Astrocyte (in vitro differentiated cells and primary cell): ENCODE measurements at regions not wholly inside any gene's neighbourhood (a gene's known extent, or its start where the extent isn't known, plus 50 kb on each side); places are given as distances from the start of the nearest gene placed in this dataset.

Experiments
- DNase-seq: peaks from one replicate; pipeline ENCODE4 v3.0.0-alpha.2; 2010; ENCODE audit warnings: low read depth
- FAIRE-seq: peaks from 2 replicates; lab custom pipeline; 2011; peaks lifted over from hg19 to GRCh38; lab: Jason Lieb, UNC
- H2AFZ ChIP-seq: 2 replicates; pipeline ENCODE4 v1.6.0; 2012; ENCODE audit warnings: low read depth, low read length, inconsistent platforms
- H3K27ac ChIP-seq: 2 replicates; pipeline ENCODE4 v1.5.1; 2011; ENCODE audit warnings: low read depth, low read length, inconsistent platforms
- H3K27me3 ChIP-seq: 2 replicates; pipeline ENCODE4 v1.6.0; 2011; ENCODE audit warnings: low read length, inconsistent platforms; ENCODE audit not compliant: insufficient read depth
- H3K36me3 ChIP-seq: 2 replicates; pipeline ENCODE4 v1.5.1; 2011; ENCODE audit warnings: low read length, inconsistent platforms; ENCODE audit not compliant: insufficient read depth
- H3K4me1 ChIP-seq: 2 replicates; pipeline ENCODE4 v1.5.1; 2011; ENCODE audit warnings: low read length, inconsistent platforms; ENCODE audit not compliant: insufficient read depth
- H3K4me2 ChIP-seq: 2 replicates; pipeline ENCODE4 v1.6.0; 2012; ENCODE audit warnings: low read length, inconsistent platforms
- H3K4me3 ChIP-seq: 2 replicates; pipeline ENCODE4 v1.5.1; 2011; ENCODE audit warnings: low read depth, mild to moderate bottlenecking, low read length, inconsistent platforms; ENCODE audit not compliant: insufficient read depth
- H3K79me2 ChIP-seq: 2 replicates; pipeline ENCODE4 v1.6.0; 2012; ENCODE audit warnings: mild to moderate bottlenecking, low read length, inconsistent platforms; ENCODE audit not compliant: insufficient read depth
- H3K9ac ChIP-seq: 2 replicates; pipeline ENCODE4 v1.6.0; 2012; ENCODE audit warnings: mild to moderate bottlenecking, low read length, inconsistent platforms
- H3K9me3 ChIP-seq: 2 replicates; pipeline ENCODE4 v1.5.1; 2012; ENCODE audit warnings: low read depth, mild to moderate bottlenecking, low read length, inconsistent platforms; ENCODE audit not compliant: insufficient read depth
- H4K20me1 ChIP-seq: 2 replicates; pipeline ENCODE4 v1.6.0; 2012; ENCODE audit warnings: low read length, inconsistent platforms; ENCODE audit not compliant: insufficient read depth
- H3K27ac Mint-ChIP-seq: one replicate; pipeline ENCODE4 v1.8.0; 2021; ENCODE audit warnings: mild to moderate bottlenecking, mixed read lengths; ENCODE audit not compliant: unreplicated experiment
- H3K27me3 Mint-ChIP-seq: one replicate; pipeline ENCODE4 v1.8.0; 2021; ENCODE audit warnings: low read depth, mixed read lengths; ENCODE audit not compliant: unreplicated experiment
- H3K36me3 Mint-ChIP-seq: one replicate; pipeline ENCODE4 v1.8.0; 2021; ENCODE audit warnings: low read depth, mixed read lengths; ENCODE audit not compliant: unreplicated experiment
- H3K4me1 Mint-ChIP-seq: one replicate; pipeline ENCODE4 v1.8.0; 2021; ENCODE audit warnings: low read depth, mixed read lengths; ENCODE audit not compliant: unreplicated experiment
- H3K4me3 Mint-ChIP-seq: one replicate; pipeline ENCODE4 v1.8.0; 2021; ENCODE audit warnings: mild to moderate bottlenecking, moderate library complexity, mixed read lengths; ENCODE audit not compliant: unreplicated experiment
- H3K9me3 Mint-ChIP-seq: one replicate; pipeline ENCODE4 v1.8.0; 2021; ENCODE audit warnings: mild to moderate bottlenecking, mixed read lengths; ENCODE audit not compliant: unreplicated experiment
- CTCF ChIP-seq: IDR thresholded peaks from 2 replicates; pipeline ENCODE4 v1.5.1; 2011; ENCODE audit warnings: low read depth, mild to moderate bottlenecking, inconsistent platforms, low read length, moderate library complexity; ENCODE audit not compliant: insufficient read depth
- EZH2 ChIP-seq: IDR thresholded peaks from 2 replicates; pipeline ENCODE4 v1.6.1; 2012; ENCODE audit warnings: mild to moderate bottlenecking, low read length, inconsistent platforms; ENCODE audit not compliant: insufficient read depth

GRCh38 chr7:35889001-35889400 lies 88.1 kb downstream of the SEPTIN7 start:
- Histone ChIP-seq H3K4me3 (no peak overlapping the region), H2AFZ (no peak overlapping the region), H3K27me3 (no peaks in the 10 kb centered on the region), H3K4me1 (no peaks in the 10 kb centered on the region), H3K4me2 (no peak overlapping the region), H4K20me1 (no peaks in the 10 kb centered on the region), H3K9me3 (no peaks in the 10 kb centered on the region), H3K36me3 (peaks cover 29% of the 10 kb centered on the region), H3K9ac (no peak overlapping the region), H3K27ac (no peak overlapping the region), H3K79me2 (peaks cover 5% of the 10 kb centered on the region)
- Mint-ChIP-seq H3K27me3 (no peaks in the 10 kb centered on the region), H3K36me3 (peaks cover 11% of the 10 kb centered on the region), H3K9me3 (no peaks in the 10 kb centered on the region), H3K4me1 (no peaks in the 10 kb centered on the region), H3K4me3 (no peak overlapping the region), H3K27ac (no peak overlapping the region)
- no peak for DNase-seq
- no peak for FAIRE-seq
- no peak for TF ChIP-seq CTCF
- no peak for TF ChIP-seq EZH2

- no peak for TF ChIP-seq CTCF
- no peak for TF ChIP-seq EZH2
- H3K4me1 ChIP-seq: no peaks in the 10 kb centered on the region
- Mint-ChIP-seq H3K9me3 (no peaks in the 10 kb centered on the region), H3K27me3 (no peaks in the 10 kb centered on the region), H3K36me3 (peaks cover 12% of the 10 kb centered on the region), H3K4me1 (peaks cover 1% of the 10 kb centered on the region), H3K27ac (no peak overlapping the region), H3K4me3 (no peak overlapping the region)
- H3K9me3 ChIP-seq: no peaks in the 10 kb centered on the region
- H3K27ac ChIP-seq: no peak overlapping the region
- no peaks in the 10 kb centered on the region for H3K27me3 ChIP-seq
- FAIRE-seq: no peak
- H3K4me3 ChIP-seq: no peak overlapping the region
- H2AFZ ChIP-seq: no peak overlapping the region
- no peak for DNase-seq
- peaks cover 22% of the 10 kb centered on the region for H3K36me3 ChIP-seq
- no peak overlapping the region for H3K9ac ChIP-seq
- peaks cover 5% of the 10 kb centered on the region for H3K79me2 ChIP-seq
- no peak overlapping the region for H3K4me2 ChIP-seq
- no peaks in the 10 kb centered on the region for H4K20me1 ChIP-seq
These were observed 89.0 kb downstream of the SEPTIN7 start for GRCh38 chr7:35889870-35890269.

- peaks cover 7% of the 10 kb centered on the region for H3K79me2 ChIP-seq
- Mint-ChIP-seq H3K36me3 (peaks cover 15% of the 10 kb centered on the region), H3K9me3 (no peaks in the 10 kb centered on the region), H3K27me3 (no peaks in the 10 kb centered on the region), H3K27ac (no peak overlapping the region), H3K4me3 (no peak overlapping the region), H3K4me1 (peaks cover 2% of the 10 kb centered on the region)
- H3K4me2 ChIP-seq: no peak overlapping the region
- H3K4me1 ChIP-seq: no peaks in the 10 kb centered on the region
- H2AFZ ChIP-seq: no peak overlapping the region
- no peak overlapping the region for H3K4me3 ChIP-seq
- H3K27me3 ChIP-seq: no peaks in the 10 kb centered on the region
- DNase-seq (no peak), FAIRE-seq (no peak)
- H4K20me1 ChIP-seq: no peaks in the 10 kb centered on the region
- no peak overlapping the region for H3K9ac ChIP-seq
- H3K9me3 ChIP-seq: no peaks in the 10 kb centered on the region
- H3K27ac ChIP-seq: no peak overlapping the region
- H3K36me3 ChIP-seq: peaks cover 18% of the 10 kb centered on the region
- TF ChIP-seq CTCF (no peak), EZH2 (no peak)
These were observed 90.4 kb downstream of the SEPTIN7 start for GRCh38 chr7:35891004-35891830.
